SHP77 treated with DMSO at 0.1 percent for 48 hours (cell line): ENCODE measurements at regions not wholly inside any gene's neighbourhood (a gene's known extent, or its start where the extent isn't known, plus 50 kb on each side); places are given as distances from the start of the nearest gene placed in this dataset.
A peak's percentile ranks its signal among the peaks of the same experiment; 100 is the strongest.
"Not testable (repeated sequence)": the region's sequence is repeated elsewhere in the genome, so short reads cannot be mapped to it uniquely, and the experiment has no call there.

Experiments
- DNase-seq: peaks from one replicate; lab custom pipeline; 2025; lab: John Stamatoyannopoulos, UW

DNA sequence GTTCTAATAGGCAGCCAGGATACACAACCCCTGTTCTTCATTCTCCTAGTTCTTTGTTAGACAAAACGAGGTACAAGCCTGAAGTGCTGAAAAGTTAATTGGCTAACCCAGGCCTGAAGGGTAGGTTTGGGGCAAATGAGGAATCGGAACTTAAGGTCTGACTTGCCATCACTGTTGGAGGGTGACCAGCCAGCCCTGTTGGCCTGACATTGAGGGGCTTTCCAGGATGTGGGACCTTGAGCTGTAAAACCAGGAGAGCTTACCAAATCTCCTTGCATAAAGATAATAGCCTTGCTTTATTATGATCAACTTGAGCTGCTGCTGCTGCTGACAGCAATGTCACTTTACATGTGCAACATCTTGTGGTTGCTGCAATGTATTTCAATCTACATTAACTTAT, 256.0 kb downstream of the VAPA start:
- no peak for DNase-seq

DNA sequence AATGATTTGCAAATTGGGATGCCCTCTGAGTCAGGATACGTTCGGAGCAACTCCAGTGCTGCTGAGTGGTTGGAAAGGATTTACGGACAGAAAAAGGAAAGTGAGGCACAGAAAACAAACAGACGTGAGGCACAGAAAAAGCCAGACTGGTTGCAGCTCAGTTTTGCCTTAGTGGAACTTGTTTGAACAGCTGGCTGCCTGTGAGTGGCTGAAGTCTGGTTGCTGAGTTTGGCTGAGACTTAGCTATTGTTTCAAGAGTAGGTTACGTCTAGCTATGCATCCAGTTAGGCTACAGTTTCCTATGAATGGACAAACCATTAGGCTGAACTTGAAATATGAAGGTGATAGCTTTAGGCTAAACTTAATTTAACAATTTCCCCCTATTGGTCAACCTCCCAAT, 256.6 kb downstream of the VAPA start:
- peak; percentile 73 for DNase-seq

DNA sequence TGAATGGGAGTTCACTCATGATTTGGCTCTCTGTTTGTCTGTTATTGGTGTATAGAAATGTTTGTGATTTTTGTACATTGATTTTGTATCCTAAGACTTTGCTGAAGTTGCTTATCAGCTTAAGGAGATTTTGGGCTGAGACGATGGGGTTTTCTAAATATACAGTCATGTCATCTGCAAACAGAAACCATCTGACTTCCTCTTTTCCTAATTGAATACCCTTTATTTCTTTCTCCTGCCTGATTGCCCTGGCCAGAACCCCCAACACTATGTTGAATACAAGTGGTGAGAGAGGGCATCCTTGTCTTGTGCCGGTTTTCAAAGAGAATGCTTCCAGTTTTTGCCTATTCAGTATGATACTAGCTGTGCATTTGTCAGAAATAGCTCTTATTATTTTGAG, 261.5 kb downstream of the VAPA start:
- DNase-seq: not testable (repeated sequence)

DNA sequence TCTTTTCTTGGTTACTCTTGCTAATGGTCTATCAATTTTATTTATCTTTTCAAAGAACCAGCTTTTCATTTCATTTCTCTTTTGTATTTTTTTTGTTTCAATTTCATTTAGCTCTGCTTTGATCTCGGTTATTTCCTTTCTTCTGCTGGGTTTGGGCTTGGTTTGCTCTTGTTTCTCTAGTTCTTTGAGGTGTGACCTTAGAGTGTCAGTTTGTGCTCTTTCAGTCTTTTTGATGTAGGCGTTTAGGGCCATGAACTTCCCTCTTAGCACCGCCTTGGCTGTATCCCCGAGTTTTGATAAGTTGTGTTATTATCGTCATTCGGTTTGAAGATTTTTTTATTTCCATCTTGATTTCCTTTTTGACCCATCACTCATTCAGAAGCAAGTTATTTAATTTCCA, 265.5 kb downstream of the VAPA start:
- not testable (repeated sequence) for DNase-seq

DNA sequence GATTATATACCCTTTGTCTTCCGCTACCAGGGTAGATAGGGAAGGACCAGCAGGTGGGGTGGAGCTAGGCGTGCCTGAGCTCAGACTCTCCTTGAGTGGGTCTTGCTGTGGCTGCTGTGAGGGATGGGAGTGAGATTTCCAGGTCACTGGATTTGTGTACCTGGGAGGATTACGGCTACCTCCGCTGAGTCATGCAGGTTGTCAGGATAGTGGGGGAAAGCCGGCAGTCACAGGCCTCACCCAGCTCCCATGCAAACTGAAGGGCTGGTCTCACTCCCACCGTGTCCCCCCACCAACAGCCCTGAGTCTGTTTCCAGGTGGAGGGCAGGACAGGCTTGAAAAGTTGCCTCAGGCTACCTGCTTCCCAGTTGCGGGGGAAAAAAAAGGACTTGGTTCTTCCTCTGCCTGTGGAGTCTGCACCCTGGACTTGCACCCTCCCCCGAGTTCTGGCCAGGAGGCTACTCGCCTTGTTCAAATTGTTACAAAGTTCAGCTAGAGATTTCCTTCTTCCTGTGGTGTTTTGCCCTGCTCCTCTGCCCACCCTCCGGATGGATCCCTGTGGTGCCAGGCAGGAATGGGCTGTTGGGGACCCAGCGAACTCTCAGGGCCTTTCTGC, 268.3 kb downstream of the VAPA start:
- DNase-seq: no peak

DNA sequence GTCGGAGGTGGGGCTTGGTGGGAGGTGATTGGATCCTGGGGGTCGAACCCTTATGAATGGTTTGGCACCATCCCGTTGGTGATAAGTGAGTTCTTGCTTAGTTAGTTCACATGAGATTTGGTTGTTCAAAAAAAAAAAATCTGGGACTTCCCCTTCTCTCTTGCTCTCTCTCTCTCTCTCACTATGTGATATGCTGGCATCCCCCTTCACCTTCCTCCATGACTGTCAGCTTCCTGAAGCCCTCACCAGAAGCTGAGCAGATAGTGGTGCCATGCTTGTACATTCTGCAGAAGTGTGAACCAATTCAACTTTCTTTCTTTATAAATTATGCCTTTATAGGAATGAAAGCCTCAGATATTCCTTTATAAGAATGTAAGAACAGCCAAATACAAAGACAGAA, 269.7 kb upstream of the APCDD1 start:
- no peak for DNase-seq

DNA sequence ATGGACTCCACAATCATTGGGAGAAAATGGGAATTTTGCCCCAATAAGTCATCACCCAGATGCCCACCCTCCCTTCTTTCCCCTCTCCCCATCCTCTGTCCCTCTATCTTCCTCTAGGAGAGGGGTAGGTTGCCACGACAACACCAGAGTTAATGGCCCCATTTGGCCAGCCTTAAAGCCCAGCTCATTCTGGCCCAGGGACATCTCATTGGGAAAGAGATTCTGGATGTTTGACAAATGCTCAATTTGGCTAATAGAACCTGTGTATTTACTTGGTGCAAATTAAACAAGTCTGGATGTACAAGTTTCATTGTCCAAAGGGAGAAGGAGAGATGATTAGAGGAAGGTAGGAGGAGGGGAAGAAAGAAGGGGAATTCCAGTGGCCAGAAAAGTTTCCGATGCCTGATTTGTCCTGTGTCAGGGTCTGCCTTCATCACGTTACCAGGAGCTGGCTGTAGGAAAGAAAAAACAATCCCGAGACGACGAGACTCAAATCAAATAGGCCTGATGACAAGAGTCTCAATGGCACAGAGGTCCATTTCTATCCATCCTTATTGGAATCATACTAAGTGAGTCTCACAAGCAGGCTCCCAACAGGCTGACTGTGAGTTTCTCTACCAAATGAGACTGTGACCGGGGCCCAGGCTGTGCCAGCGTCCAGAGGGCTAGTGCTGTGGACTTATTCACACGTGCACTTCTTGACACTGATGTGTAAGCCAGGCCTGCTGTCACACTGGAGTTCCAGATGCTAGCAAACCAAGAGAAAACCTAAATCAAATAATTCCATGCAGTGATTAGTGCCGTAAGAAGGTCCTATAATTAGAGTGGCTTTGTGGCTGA, 265.2 kb upstream of the APCDD1 start:
- no peak for DNase-seq

DNA sequence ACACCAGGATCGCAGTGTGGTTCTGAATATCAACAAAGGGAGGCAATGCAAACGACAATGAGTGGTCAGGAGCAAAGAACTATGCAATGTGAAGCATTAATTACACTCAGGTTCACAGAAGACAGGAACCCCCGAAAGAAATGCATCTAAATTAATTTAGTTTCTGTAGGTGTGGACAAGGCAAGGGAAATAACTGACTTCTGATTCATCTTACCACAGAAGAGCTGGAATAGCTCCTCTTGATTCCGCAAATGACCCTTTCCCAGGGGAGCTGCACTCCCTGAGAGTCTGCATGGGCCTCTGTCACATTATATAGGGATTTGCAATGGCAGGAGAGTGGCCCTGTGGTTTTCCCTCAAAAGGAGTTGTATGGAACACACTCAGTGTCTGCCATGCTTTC, 263.9 kb upstream of the APCDD1 start:
- DNase-seq: no peak

- DNase-seq: no peak
These were observed 261.0 kb upstream of the APCDD1 start for GRCh38 chr18:10193444-10193843.

- DNase-seq: no peak
These were observed 259.8 kb upstream of the APCDD1 start for GRCh38 chr18:10194592-10194991.

- DNase-seq: no peak
These were observed 258.9 kb upstream of the APCDD1 start for GRCh38 chr18:10195529-10195928.

DNA sequence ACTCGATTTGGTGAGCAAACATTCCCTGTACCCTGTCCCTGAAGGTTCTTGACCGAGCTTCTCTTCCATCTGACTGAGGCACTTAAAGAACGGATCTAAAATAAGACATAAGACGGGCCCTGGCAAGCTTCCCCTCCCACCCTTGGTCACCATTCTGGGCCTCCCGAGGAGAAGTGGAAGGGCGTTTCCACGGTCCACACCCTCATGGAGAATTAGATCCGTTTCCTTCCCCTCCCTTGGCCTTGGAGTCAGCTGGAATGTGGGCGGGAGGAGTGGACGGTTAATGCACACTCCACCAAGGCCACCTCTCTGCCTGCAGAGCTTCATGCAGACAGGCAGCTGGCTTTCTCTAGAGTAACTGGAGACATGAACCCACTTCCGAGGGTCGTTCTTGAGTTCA, 257.3 kb upstream of the APCDD1 start:
- no peak for DNase-seq

DNA sequence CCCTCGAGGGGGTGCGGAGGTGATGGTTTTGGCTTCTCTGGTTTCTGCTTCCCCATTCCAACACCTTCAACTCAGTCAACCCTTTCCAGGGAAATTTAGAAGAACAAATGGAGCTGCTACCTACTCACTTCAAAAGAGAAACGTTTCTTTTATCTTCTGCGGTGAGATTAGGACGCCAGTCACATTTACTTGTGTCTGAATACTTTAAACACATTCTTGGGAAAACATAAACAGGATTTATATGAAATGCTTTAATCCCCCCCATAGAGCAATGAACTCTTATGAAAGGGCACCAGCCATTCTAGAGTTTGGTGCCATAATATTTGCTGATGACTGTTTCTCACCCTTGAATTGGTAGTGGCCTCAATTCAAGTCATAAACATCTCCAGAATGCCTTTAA, 253.2 kb upstream of the APCDD1 start:
- no peak for DNase-seq

DNA sequence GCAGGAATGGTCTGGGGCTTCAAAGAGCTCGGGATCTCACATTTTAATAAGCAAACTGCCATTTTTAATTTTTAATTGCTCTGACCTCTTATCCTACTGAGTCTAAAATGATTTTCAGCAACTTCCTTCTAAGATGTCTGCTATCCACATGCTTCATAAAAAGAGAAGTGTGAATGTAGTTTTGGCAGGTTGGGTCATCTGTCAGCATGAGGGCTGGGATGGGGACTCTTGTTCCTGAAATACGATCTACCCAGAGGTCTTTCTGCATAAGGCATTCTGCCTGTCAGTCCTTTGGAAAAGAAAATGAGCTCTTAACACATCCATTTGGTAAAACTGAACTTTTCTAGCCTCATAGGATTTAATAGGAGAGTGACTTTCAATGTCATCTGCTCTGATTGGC, 252.8 kb upstream of the APCDD1 start:
- no peak for DNase-seq

DNA sequence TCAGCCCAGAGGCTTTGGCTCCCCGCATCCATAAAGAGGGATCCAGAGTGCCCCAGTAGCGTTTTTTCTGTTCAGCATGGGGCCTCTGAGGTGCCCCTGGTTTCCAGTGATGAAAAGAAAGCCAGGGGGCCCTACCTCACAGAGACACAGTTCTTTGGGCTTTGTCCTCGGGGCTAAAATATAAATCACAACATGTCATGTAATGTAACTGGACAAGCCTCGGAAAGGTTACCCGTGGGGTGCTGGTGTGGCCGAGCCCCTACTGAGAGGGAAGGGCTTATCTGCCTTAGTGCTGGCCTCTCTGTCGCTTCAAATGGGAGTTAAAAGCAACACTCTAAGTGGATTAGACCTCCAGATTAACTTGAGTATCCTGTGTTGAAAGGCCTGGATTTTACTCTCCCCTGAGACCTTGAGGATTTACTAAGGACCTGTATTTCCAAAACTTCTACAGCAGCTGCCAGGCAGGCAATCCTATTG, 251.6 kb upstream of the APCDD1 start:
- DNase-seq: no peak

DNA sequence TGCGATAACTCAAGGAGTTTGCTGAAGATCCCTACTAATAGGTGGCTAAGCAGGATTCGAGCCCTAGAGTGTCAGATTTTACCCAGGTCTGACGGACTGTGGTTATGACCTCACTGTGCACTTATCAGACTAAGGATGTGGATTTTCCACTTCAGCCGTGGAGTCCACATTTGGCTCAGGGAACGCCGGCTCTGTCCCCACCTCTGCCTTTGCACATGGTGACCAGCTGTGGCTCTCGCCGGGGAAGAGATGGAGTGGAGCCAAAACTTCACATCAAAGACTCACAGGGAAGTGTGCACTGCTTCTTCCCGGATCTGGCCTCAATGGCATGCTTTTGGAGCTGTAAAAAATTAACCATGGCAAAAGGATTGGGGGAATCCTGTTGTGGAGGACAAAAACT, 249.3 kb upstream of the APCDD1 start:
- no peak for DNase-seq

DNA sequence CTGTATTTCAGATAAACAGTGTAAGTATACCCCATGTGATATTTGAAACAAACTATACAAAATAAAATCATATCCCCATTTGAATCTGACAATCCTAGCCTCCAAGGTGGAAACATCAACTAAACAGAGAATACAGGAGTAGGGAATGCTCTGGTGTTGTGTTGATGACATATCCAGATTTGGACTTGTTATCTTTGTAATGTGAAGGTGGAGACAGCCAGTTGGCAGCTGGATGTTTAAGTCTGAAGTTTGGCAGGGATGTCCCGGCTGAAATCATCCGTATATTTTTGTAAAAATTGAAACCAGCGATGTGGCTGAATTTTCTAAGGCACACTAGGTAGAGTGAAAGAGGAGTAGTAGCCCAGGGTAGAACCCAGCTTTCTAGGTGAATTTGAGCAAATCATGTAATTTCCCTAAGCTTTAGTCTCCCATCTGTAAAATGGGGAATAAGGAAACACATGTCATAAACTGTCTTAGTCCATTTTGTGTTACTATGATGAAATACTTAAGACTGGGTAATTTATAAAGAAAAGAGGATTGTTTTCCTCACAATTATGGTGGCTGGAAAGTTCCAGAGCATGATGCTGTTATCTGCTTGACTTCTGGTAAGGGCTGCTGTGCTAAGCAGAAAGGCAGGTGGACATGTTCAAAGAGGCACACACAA, 246.6 kb upstream of the APCDD1 start:
- DNase-seq: no peak

GRCh38 chr18:10209302-10209701, 245.1 kb upstream of the APCDD1 start:
- no peak for DNase-seq

DNA sequence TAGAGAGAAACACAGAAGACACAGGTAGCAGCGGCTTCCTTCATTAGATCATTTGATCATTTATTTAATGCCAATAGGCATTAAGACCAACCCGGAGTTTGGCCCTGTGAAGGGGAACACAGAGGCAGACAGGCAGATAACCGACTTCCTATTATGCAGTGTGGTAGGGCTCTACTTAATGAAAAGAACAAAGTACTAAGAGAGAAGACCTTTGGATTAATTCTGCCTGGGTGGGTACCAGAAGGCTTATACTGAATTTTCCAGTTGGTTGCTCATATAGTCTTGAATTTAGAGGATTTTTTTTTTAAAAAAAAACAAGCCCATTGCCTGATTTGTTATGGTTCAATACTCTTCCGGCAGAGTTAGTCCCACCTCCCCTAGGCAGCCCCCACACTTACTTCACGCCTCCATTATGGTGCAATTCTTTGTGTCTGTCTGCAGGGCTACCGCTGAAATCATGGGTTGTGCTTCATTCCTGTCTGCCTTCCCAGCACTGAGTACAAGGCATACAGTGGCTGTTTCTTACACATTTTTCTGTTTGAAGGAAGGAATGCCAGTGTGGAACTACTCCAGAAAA, 244.3 kb upstream of the APCDD1 start:
- DNase-seq: no peak

GRCh38 chr18:10213526-10213925, 240.9 kb upstream of the APCDD1 start:
- peak; percentile 20 for DNase-seq

- DNase-seq: no peak
These were observed 239.0 kb upstream of the APCDD1 start for GRCh38 chr18:10215446-10215845.

GRCh38 chr18:10216791-10217190, 237.6 kb upstream of the APCDD1 start:
- DNase-seq: no peak

DNA sequence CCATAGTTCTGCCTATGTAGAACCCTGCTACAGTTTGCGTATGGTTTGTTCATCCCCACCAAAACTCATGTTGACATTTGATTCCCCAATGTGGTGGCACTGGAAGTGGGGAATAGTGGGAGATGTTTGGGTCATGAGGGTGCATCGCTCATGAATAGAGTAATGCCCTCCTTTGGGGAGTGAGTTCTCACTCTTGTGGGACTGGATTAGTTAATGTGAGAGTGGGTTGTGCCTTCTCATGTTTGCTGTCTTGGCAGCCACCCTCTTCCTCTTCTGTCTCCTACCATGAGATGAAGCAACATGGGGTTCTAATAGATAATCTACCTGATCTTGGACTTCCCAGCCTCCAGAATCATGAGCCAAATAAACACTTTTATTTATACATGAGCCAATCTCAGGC, 237.2 kb upstream of the APCDD1 start:
- DNase-seq: no peak
